SU-DHL-6 (cell line): ENCODE measurements at regions not wholly inside any gene's neighbourhood (a gene's known extent, or its start where the extent isn't known, plus 50 kb on each side); places are given as distances from the start of the nearest gene placed in this dataset.

Source experiments
- H2AFZ ChIP-seq: fragments of 200-600 bp; sonication (generic); 2 replicates; pipeline ENCODE4 v1.6.1; 2014; ENCODE audit warnings: low read depth, mild to moderate bottlenecking, moderate library complexity, mixed read lengths, antibody characterized with exemption, low read length; ENCODE audit not compliant: severe bottlenecking
- H3F3A ChIP-seq: fragments of 200-600 bp; shearing (Covaris generic); 2 replicates; pipeline ENCODE4 v1.6.0; 2016; ENCODE audit warnings: antibody characterized with exemption, mild to moderate bottlenecking; ENCODE audit not compliant: insufficient read depth
- H3K27ac ChIP-seq: fragments of 200-600 bp; sonication (generic); 2 replicates; pipeline ENCODE4 v1.5.1; 2016; ENCODE audit warnings: low read depth, mild to moderate bottlenecking, low read length, moderate library complexity, mixed read lengths
- H3K27me3 ChIP-seq: fragments of 200-600 bp; sonication (generic), shearing (Covaris generic); 2 replicates; pipeline ENCODE4 v1.6.0; 2014; ENCODE audit warnings: mild to moderate bottlenecking, low read length
- H3K36me3 ChIP-seq: fragments of 200-600 bp; sonication (generic); 2 replicates; pipeline ENCODE4 v1.6.1; 2014; ENCODE audit warnings: mild to moderate bottlenecking, low read length, mixed read lengths
- H3K4me2 ChIP-seq: fragments of 300-600, 200-600 bp; shearing (Covaris generic), sonication (generic); 2 replicates; pipeline ENCODE4 v1.6.0; 2014; ENCODE audit warnings: low read length, low read depth, mild to moderate bottlenecking; ENCODE audit not compliant: poor library complexity, severe bottlenecking
- H3K4me3 ChIP-seq: fragments of 200-600 bp; sonication (generic); 2 replicates; pipeline ENCODE4 v1.5.1; 2014; ENCODE audit warnings: antibody characterized with exemption, low read length, mild to moderate bottlenecking, mixed read lengths; ENCODE audit not compliant: insufficient read depth, poor library complexity, severe bottlenecking
- H3K79me2 ChIP-seq: fragments of 200-600 bp; sonication (generic); 2 replicates; pipeline ENCODE4 v1.6.1; 2014; ENCODE audit warnings: mild to moderate bottlenecking, low read length, moderate library complexity; ENCODE audit not compliant: insufficient read depth
- H3K9ac ChIP-seq: fragments of 200-600 bp; sonication (generic); 2 replicates; pipeline ENCODE4 v1.7.0; 2014; ENCODE audit warnings: mild to moderate bottlenecking, low read length
- H3K9me2 ChIP-seq: fragments of 200-600 bp; sonication (generic); replicated peaks from 2 replicates; pipeline ENCODE4 v1.6.1; 2014; ENCODE audit warnings: low read length; ENCODE audit not compliant: insufficient read depth
- H3K9me3 ChIP-seq: fragments of 200-600 bp; sonication (generic); 2 replicates; pipeline ENCODE4 v1.6.1; 2014; ENCODE audit warnings: low read length, mixed read lengths; ENCODE audit not compliant: insufficient read depth
- H4K20me1 ChIP-seq: fragments of 200-600 bp; sonication (generic); 2 replicates; pipeline ENCODE4 v1.6.1; 2014; ENCODE audit warnings: low read depth, mild to moderate bottlenecking, antibody characterized with exemption, low read length, moderate library complexity, mixed read lengths
- CTCF ChIP-seq: fragments of 200-600 bp; sonication (generic); IDR thresholded peaks from one replicate; pipeline ENCODE4 v1.5.1; 2017; ENCODE audit warnings: antibody characterized with exemption, mild to moderate bottlenecking, low read length, moderate library complexity; ENCODE audit not compliant: insufficient read depth, poor library complexity, severe bottlenecking
- EZH2phosphoT487 ChIP-seq: fragments of 200-600 bp; sonication (generic), shearing (Covaris generic); conservative IDR thresholded peaks from 2 replicates; pipeline ENCODE4 v1.6.1; 2018; ENCODE audit warnings: mild to moderate bottlenecking, antibody characterized with exemption, low read length, moderate library complexity, mixed read lengths

- H3K27me3 ChIP-seq: no peaks in the 10 kb centered on the region
- no peak overlapping the region for H3K27ac ChIP-seq
- no peaks in the 10 kb centered on the region for H3K9me2 ChIP-seq
- no peaks in the 10 kb centered on the region for H3K79me2 ChIP-seq
- H3F3A ChIP-seq: no peaks in the 10 kb centered on the region
- no peak overlapping the region for H3K4me2 ChIP-seq
- no peak overlapping the region for H3K9ac ChIP-seq
- no peak overlapping the region for H3K4me3 ChIP-seq
- no peaks in the 10 kb centered on the region for H4K20me1 ChIP-seq
- H3K9me3 ChIP-seq: no peaks in the 10 kb centered on the region
- no peak for TF ChIP-seq CTCF
- no peak for TF ChIP-seq EZH2phosphoT487
- H3K36me3 ChIP-seq: no peaks in the 10 kb centered on the region
- H2AFZ ChIP-seq: no peak overlapping the region
Measured at GRCh38 chr10:78985973-78986818, 82.6 kb upstream of the ZMIZ1 start.

GRCh38 chr10:78991187-78991586 is 77.6 kb upstream of the ZMIZ1 start:
- TF ChIP-seq CTCF (no peak), EZH2phosphoT487 (no peak)
- H4K20me1 ChIP-seq: no peaks in the 10 kb centered on the region
- H3K9me3 ChIP-seq: no peaks in the 10 kb centered on the region
- H3K9ac ChIP-seq: no peak overlapping the region
- no peaks in the 10 kb centered on the region for H3K36me3 ChIP-seq
- H3F3A ChIP-seq: no peaks in the 10 kb centered on the region
- H3K4me3 ChIP-seq: no peak overlapping the region
- H3K79me2 ChIP-seq: no peaks in the 10 kb centered on the region
- no peaks in the 10 kb centered on the region for H3K27me3 ChIP-seq
- no peak overlapping the region for H3K27ac ChIP-seq
- no peak overlapping the region for H3K4me2 ChIP-seq
- no peak overlapping the region for H2AFZ ChIP-seq
- H3K9me2 ChIP-seq: no peaks in the 10 kb centered on the region

GRCh38 chr10:78992333-78992732 is 76.4 kb upstream of the ZMIZ1 start:
- Histone ChIP-seq H3K27me3 (no peaks in the 10 kb centered on the region), H3K4me2 (no peak overlapping the region), H2AFZ (no peak overlapping the region), H3K9ac (no peak overlapping the region), H3K27ac (no peak overlapping the region), H3K9me2 (no peaks in the 10 kb centered on the region), H4K20me1 (no peaks in the 10 kb centered on the region), H3K9me3 (no peaks in the 10 kb centered on the region), H3K4me3 (no peak overlapping the region), H3K36me3 (no peaks in the 10 kb centered on the region), H3F3A (no peaks in the 10 kb centered on the region), H3K79me2 (no peaks in the 10 kb centered on the region)
- TF ChIP-seq EZH2phosphoT487: no peak
- no peak for TF ChIP-seq CTCF
